ENCODE measurements at regions not wholly inside any gene's neighbourhood (a gene's known extent, or its start where the extent isn't known, plus 50 kb on each side); places are given as distances from the start of the nearest gene placed in this dataset.

DNA sequence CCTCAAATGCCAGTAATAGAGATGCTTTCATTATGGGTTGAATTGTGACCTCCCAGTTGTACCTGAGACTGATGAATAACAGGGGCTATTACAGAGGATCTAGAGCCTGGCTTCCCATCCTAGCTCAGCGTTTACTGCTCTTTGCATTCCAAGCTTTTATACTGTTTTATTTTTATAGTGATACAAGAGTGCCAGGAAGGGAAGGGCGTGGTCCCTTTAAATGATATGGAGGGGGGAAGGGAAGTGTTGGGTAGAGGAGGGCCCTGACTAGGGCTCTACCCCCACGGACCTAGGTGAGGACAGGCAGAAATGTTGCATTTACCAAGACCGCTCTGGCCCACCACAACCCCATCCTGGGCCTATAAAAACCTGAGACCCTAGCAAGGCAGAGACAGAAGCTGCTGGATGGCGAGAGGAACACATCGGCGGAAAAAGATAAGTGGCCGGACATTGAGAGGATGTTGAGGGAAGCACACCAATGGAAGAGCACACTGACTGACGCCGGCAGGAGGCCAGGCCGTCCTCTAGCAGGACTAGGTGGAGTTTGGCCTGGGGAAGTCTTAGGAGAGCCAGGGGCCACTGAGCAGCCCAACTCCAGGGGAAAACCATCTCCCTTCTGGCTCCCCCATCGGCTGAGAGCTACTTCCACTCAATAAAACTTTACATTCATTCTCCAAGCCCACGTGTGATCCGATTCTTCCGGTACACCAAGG is 1025.9 kb downstream of the TTLL7 start:
- no peak overlapping the region for H3K9ac ChIP-seq (ENCODE audit: low read depth in 1 of 3, low read length in 3 of 3)
- no peak overlapping the region for H3K4me3 ChIP-seq (ENCODE audit: low read length in 3 of 3)
- no peak overlapping the region for H3K27ac ChIP-seq (ENCODE audit: low read depth, low read length)
- no peaks in the 10 kb centered on the region for H3K9me3 ChIP-seq (ENCODE audit: control insufficient read depth in 3 of 3, low read length in 3 of 3)
- H3K4me1 ChIP-seq (ENCODE audit: control insufficient read depth in 3 of 3, insufficient read depth in 3 of 3, low read length in 3 of 3) = no peaks in the 10 kb centered on the region
- H3K36me3 ChIP-seq (ENCODE audit: control insufficient read depth in 3 of 3, insufficient read depth in 3 of 3, low read length in 3 of 3) = no peaks in the 10 kb centered on the region
- H3K27me3 ChIP-seq (ENCODE audit: control insufficient read depth in 3 of 3, insufficient read depth in 3 of 3, low read length in 3 of 3) = no peaks in the 10 kb centered on the region

DNA sequence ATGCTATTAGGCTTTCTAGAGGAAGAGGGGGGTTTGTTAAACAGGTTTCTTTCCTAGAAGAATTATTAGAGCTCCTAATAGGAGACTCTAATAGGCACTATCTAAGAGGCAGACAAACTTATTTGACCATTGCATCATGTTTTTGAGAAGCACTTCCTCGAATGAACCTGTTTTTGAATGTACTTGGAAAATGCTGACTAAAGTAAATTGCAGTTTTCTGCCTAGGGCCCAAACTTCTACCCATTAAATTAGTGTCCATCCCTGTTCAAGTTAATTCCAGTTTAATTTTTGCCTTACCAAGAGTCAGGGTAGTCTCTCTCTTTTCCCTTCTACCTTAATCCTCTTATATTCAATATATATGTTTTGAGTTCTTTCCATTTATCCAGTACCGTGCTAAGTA is 1029.6 kb downstream of the TTLL7 start:
- Histone ChIP-seq H3K36me3 (ENCODE audit: control insufficient read depth in 3 of 3, insufficient read depth in 3 of 3, low read length in 3 of 3) (no peaks in the 10 kb centered on the region), H3K27ac (ENCODE audit: low read depth, low read length) (no peak overlapping the region), H3K9ac (ENCODE audit: low read depth in 1 of 3, low read length in 3 of 3) (no peak overlapping the region), H3K4me3 (ENCODE audit: low read length in 3 of 3) (no peak overlapping the region), H3K27me3 (ENCODE audit: control insufficient read depth in 3 of 3, insufficient read depth in 3 of 3, low read length in 3 of 3) (no peaks in the 10 kb centered on the region), H3K9me3 (ENCODE audit: control insufficient read depth in 3 of 3, low read length in 3 of 3) (no peaks in the 10 kb centered on the region), H3K4me1 (ENCODE audit: control insufficient read depth in 3 of 3, insufficient read depth in 3 of 3, low read length in 3 of 3) (no peaks in the 10 kb centered on the region)

DNA sequence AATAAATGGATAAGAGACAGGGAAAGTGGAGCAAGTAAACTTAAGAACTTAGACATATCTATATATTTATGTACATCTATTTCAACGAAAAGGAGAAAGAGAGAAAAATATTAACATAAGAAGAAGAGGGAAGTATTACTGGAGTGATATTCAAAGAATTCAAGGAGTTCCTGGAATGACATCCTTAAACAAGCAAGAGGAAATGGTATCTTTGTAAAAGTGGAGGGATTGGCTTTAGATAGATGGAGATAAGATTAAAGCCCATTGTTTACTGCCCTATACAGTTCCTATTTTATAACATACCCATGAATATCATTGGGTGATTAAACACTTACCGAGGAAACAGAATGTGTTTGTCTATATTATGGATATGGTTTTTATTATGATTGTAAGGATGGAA is 1036.3 kb downstream of the TTLL7 start:
- Histone ChIP-seq H3K9me3 (ENCODE audit: control insufficient read depth in 3 of 3, low read length in 3 of 3) (no peaks in the 10 kb centered on the region), H3K4me3 (ENCODE audit: low read length in 3 of 3) (no peak overlapping the region), H3K36me3 (ENCODE audit: control insufficient read depth in 3 of 3, insufficient read depth in 3 of 3, low read length in 3 of 3) (no peaks in the 10 kb centered on the region), H3K9ac (ENCODE audit: low read depth in 1 of 3, low read length in 3 of 3) (no peak overlapping the region), H3K27ac (ENCODE audit: low read depth, low read length) (no peak overlapping the region), H3K27me3 (ENCODE audit: control insufficient read depth in 3 of 3, insufficient read depth in 3 of 3, low read length in 3 of 3) (no peaks in the 10 kb centered on the region), H3K4me1 (ENCODE audit: control insufficient read depth in 3 of 3, insufficient read depth in 3 of 3, low read length in 3 of 3) (no peaks in the 10 kb centered on the region)

DNA sequence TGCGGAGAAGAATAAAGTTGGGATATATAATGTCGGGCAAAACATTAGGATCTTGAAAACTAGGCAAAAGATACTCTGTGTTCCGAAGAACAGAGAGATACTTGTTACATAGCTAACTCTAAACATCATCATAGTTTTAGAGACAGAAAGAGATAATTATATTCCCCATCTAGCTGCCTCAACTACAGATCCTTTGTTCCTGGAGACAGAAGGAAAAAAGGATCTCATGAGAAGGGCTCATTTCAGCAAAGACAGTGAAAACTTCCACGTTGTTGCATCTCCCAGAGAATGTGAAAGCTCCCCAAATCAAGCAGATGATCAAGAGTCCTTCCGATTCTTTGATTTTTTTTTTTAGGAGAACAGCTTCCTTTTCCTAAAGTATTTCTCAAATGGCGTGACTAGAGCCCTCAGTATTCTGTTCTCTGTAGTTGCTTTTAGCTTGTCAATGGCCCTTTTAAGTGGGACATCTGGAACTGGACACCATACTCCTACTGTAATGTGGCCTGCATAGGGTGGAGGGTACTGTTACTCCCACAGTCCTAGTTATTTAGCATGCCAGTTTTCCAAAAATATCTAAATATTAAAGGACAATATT is 1048.2 kb downstream of the TTLL7 start:
- Histone ChIP-seq H3K4me3 (ENCODE audit: low read length in 3 of 3) (no peak overlapping the region), H3K27ac (ENCODE audit: low read depth, low read length) (no peak overlapping the region), H3K27me3 (ENCODE audit: control insufficient read depth in 3 of 3, insufficient read depth in 3 of 3, low read length in 3 of 3) (no peaks in the 10 kb centered on the region), H3K9ac (ENCODE audit: low read depth in 1 of 3, low read length in 3 of 3) (no peak overlapping the region), H3K36me3 (ENCODE audit: control insufficient read depth in 3 of 3, insufficient read depth in 3 of 3, low read length in 3 of 3) (no peaks in the 10 kb centered on the region), H3K9me3 (ENCODE audit: control insufficient read depth in 3 of 3, low read length in 3 of 3) (no peaks in the 10 kb centered on the region), H3K4me1 (ENCODE audit: control insufficient read depth in 3 of 3, insufficient read depth in 3 of 3, low read length in 3 of 3) (no peaks in the 10 kb centered on the region)

DNA sequence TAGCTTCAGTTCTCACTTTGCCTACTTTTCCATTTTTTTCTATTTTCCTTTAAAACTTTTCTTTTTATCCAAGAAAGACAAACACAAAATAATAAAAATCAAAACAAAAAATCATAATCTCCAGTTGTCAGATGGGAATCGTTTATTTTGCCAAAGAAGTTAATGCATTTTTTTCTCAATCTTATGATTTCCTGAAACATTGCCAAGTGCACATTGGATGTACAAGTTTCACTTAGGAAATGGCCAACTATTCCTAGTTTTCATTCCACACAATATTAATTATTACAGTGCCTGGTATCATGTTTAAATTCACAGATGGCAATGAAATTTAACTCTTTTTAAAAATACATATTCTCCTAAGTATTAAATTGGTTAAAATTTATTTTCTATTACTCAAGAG is 1050.5 kb downstream of the TTLL7 start:
- Histone ChIP-seq H3K4me1 (ENCODE audit: control insufficient read depth in 3 of 3, insufficient read depth in 3 of 3, low read length in 3 of 3) (no peaks in the 10 kb centered on the region), H3K9me3 (ENCODE audit: control insufficient read depth in 3 of 3, low read length in 3 of 3) (no peaks in the 10 kb centered on the region), H3K27ac (ENCODE audit: low read depth, low read length) (no peak overlapping the region), H3K9ac (ENCODE audit: low read depth in 1 of 3, low read length in 3 of 3) (no peak overlapping the region), H3K36me3 (ENCODE audit: control insufficient read depth in 3 of 3, insufficient read depth in 3 of 3, low read length in 3 of 3) (no peaks in the 10 kb centered on the region), H3K4me3 (ENCODE audit: low read length in 3 of 3) (no peak overlapping the region), H3K27me3 (ENCODE audit: control insufficient read depth in 3 of 3, insufficient read depth in 3 of 3, low read length in 3 of 3) (no peaks in the 10 kb centered on the region)

DNA sequence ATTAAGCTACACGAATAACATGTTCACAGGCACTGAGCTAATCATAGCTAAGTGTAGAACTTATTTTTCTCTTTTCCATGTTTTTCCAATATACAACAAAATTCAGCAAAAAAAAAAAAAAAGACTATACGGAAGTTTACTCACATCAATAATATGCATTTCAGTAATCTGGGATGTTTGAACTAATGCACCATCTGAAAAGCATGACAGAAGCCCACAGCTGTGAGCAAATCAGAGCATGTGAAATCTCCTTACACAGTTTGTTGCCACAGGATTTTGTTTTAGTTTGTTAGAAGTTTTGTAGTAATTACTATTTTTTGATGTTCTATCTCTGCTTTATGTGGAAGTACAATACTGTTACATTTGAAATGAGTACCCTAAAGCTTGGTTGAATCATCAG is 1051.7 kb downstream of the TTLL7 start:
- Histone ChIP-seq H3K27me3 (ENCODE audit: control insufficient read depth in 3 of 3, insufficient read depth in 3 of 3, low read length in 3 of 3) (no peaks in the 10 kb centered on the region), H3K36me3 (ENCODE audit: control insufficient read depth in 3 of 3, insufficient read depth in 3 of 3, low read length in 3 of 3) (no peaks in the 10 kb centered on the region), H3K4me3 (ENCODE audit: low read length in 3 of 3) (no peak overlapping the region), H3K9me3 (ENCODE audit: control insufficient read depth in 3 of 3, low read length in 3 of 3) (no peaks in the 10 kb centered on the region), H3K27ac (ENCODE audit: low read depth, low read length) (no peak overlapping the region), H3K9ac (ENCODE audit: low read depth in 1 of 3, low read length in 3 of 3) (no peak overlapping the region), H3K4me1 (ENCODE audit: control insufficient read depth in 3 of 3, insufficient read depth in 3 of 3, low read length in 3 of 3) (no peaks in the 10 kb centered on the region)

DNA sequence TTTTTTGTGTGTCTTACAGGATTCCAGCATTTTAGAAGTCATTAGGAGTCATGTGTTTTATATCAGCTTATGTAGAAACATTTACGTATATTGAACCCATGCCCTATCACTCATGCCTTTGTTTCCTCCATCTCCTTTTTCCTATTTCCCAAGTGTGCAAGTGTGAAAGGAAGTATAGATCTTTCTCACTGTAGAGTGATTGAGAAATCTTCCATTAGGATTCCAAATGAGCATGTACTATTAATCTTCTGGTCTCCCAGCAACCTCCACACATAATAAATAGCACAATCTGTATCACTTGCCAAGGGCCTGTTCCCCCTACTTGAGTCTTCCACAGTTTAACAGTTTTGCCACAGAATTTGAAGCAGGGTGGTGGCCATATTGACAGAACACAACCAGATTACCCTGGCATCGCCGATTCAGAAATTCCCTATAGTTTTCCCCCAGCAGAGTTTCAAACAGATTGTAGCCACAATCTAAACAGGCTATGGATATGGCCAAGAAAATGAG is 1052.8 kb downstream of the TTLL7 start:
- H3K9ac ChIP-seq (ENCODE audit: low read depth in 1 of 3, low read length in 3 of 3) = no peak overlapping the region
- no peaks in the 10 kb centered on the region for H3K4me1 ChIP-seq (ENCODE audit: control insufficient read depth in 3 of 3, insufficient read depth in 3 of 3, low read length in 3 of 3)
- no peaks in the 10 kb centered on the region for H3K9me3 ChIP-seq (ENCODE audit: control insufficient read depth in 3 of 3, low read length in 3 of 3)
- no peak overlapping the region for H3K4me3 ChIP-seq (ENCODE audit: low read length in 3 of 3)
- no peaks in the 10 kb centered on the region for H3K27me3 ChIP-seq (ENCODE audit: control insufficient read depth in 3 of 3, insufficient read depth in 3 of 3, low read length in 3 of 3)
- no peaks in the 10 kb centered on the region for H3K36me3 ChIP-seq (ENCODE audit: control insufficient read depth in 3 of 3, insufficient read depth in 3 of 3, low read length in 3 of 3)
- H3K27ac ChIP-seq (ENCODE audit: low read depth, low read length) = no peak overlapping the region

DNA sequence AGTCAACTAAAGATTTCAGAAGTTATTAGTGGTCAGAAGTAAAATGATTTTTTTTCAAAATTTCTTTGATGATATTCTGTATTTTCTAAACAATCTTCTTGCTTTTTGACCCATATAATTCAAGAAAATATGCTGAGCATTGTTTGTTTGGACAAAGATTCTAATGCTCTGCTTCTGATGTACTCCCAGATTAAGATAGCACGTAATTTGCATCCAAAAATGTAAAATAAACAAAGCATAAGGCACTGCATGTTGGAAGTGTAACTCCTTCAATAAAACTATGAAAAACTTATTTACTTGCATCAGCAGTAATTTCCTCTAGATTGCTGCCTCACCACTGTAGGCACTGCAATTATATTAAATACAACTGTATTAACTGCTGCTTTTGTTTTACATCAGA is 1054.1 kb downstream of the TTLL7 start:
- no peaks in the 10 kb centered on the region for H3K9me3 ChIP-seq (ENCODE audit: control insufficient read depth in 3 of 3, low read length in 3 of 3)
- no peaks in the 10 kb centered on the region for H3K4me1 ChIP-seq (ENCODE audit: control insufficient read depth in 3 of 3, insufficient read depth in 3 of 3, low read length in 3 of 3)
- no peaks in the 10 kb centered on the region for H3K36me3 ChIP-seq (ENCODE audit: control insufficient read depth in 3 of 3, insufficient read depth in 3 of 3, low read length in 3 of 3)
- H3K27ac ChIP-seq (ENCODE audit: low read depth, low read length) = no peak overlapping the region
- no peak overlapping the region for H3K4me3 ChIP-seq (ENCODE audit: low read length in 3 of 3)
- H3K27me3 ChIP-seq (ENCODE audit: control insufficient read depth in 3 of 3, insufficient read depth in 3 of 3, low read length in 3 of 3) = no peaks in the 10 kb centered on the region
- H3K9ac ChIP-seq (ENCODE audit: low read depth in 1 of 3, low read length in 3 of 3) = no peak overlapping the region

DNA sequence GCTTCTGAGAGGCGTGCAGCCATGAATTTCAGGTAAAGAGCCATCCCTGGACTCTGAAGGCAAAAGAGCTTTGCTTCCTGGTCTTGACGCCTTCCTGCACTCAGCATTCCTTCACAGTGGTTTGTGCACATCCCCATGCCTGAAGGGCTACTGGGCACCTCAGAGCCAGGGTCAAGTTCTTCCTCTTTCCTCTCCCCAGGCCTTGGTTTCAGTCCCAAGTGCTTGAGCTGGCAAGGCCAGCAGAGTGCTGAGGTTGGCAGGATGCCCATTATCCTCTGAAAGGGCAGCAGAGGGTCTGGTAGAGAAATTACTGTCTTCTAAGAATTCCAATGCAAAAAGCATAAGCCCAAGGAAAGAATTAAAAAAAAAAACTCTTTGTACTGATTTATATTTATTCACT is 1064.9 kb downstream of the TTLL7 start:
- Histone ChIP-seq H3K27ac (ENCODE audit: low read depth, low read length) (no peak overlapping the region), H3K4me3 (ENCODE audit: low read length in 3 of 3) (no peak overlapping the region), H3K27me3 (ENCODE audit: control insufficient read depth in 3 of 3, insufficient read depth in 3 of 3, low read length in 3 of 3) (no peaks in the 10 kb centered on the region), H3K36me3 (ENCODE audit: control insufficient read depth in 3 of 3, insufficient read depth in 3 of 3, low read length in 3 of 3) (no peaks in the 10 kb centered on the region), H3K9ac (ENCODE audit: low read depth in 1 of 3, low read length in 3 of 3) (no peak overlapping the region), H3K9me3 (ENCODE audit: control insufficient read depth in 3 of 3, low read length in 3 of 3) (no peaks in the 10 kb centered on the region), H3K4me1 (ENCODE audit: control insufficient read depth in 3 of 3, insufficient read depth in 3 of 3, low read length in 3 of 3) (no peaks in the 10 kb centered on the region)

DNA sequence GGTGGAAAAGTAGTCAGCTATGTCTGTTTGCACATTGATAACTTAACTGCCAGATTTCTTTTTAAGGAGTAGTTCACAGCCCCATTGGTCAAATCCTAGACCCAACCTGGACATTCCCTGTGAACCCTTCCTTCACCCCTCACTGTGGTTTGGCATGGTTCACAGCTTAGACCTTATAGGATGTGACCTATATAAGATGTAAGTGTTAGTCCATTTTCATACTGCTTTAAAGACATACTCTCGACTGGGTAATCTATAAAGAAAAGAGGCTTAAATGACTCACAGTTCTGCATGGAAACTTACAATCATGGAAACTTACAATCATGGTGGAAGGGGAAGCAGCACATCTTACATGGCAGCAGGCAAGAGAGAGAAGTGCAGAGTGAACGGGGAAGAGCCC is 1066.2 kb downstream of the TTLL7 start:
- Histone ChIP-seq H3K4me3 (ENCODE audit: low read length in 3 of 3) (no peak overlapping the region), H3K36me3 (ENCODE audit: control insufficient read depth in 3 of 3, insufficient read depth in 3 of 3, low read length in 3 of 3) (no peaks in the 10 kb centered on the region), H3K27me3 (ENCODE audit: control insufficient read depth in 3 of 3, insufficient read depth in 3 of 3, low read length in 3 of 3) (no peaks in the 10 kb centered on the region), H3K4me1 (ENCODE audit: control insufficient read depth in 3 of 3, insufficient read depth in 3 of 3, low read length in 3 of 3) (no peaks in the 10 kb centered on the region), H3K9ac (ENCODE audit: low read depth in 1 of 3, low read length in 3 of 3) (no peak overlapping the region), H3K9me3 (ENCODE audit: control insufficient read depth in 3 of 3, low read length in 3 of 3) (no peaks in the 10 kb centered on the region), H3K27ac (ENCODE audit: low read depth, low read length) (no peak overlapping the region)

Data from skeletal muscle tissue (tissue), 3 donors.